A673 (cell line): ENCODE measurements at regions not wholly inside any gene's neighbourhood (a gene's known extent, or its start where the extent isn't known, plus 50 kb on each side); places are given as distances from the start of the nearest gene placed in this dataset.

Source experiments
- EZH2 ChIP-seq: fragments of 200-600 bp; sonication (generic); IDR thresholded peaks from 2 replicates; pipeline ENCODE4 v1.6.1; 2017; ENCODE audit warnings: borderline replicate concordance, low read depth, mild to moderate bottlenecking, mixed read lengths, antibody characterized with exemption, low read length; ENCODE audit not compliant: poor library complexity, severe bottlenecking
- TF ChIP-seq, protein P1 (sequence below): fragments of 300-800, 200-600 bp; sonication (generic); conservative IDR thresholded peaks from 2 replicates; pipeline ENCODE4 v1.5.1; 2017; ENCODE audit warnings: low read depth, mild to moderate bottlenecking, antibody characterized with exemption, low read length, moderate library complexity, mixed read lengths

DNA sequence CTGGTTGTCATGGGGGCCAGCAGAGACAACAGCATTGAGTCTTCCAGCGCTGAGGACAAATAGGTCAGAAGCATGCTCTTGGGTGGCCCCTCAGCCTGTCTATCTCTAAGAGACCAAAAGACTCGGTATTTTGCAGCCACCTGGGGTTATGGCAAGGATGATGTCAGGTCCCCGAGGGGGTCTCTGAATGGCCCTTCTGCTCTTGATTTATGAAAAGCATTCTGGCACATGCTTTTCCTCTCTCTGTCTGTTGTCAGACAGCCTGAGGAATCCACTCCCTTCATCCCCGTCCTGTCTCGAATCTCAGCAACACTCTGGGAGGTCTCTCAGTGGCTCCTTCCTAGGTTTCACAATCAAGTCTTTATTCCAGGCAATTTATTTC lies 156.6 kb upstream of the RGMA start:
- TF ChIP-seq, protein P1, sequence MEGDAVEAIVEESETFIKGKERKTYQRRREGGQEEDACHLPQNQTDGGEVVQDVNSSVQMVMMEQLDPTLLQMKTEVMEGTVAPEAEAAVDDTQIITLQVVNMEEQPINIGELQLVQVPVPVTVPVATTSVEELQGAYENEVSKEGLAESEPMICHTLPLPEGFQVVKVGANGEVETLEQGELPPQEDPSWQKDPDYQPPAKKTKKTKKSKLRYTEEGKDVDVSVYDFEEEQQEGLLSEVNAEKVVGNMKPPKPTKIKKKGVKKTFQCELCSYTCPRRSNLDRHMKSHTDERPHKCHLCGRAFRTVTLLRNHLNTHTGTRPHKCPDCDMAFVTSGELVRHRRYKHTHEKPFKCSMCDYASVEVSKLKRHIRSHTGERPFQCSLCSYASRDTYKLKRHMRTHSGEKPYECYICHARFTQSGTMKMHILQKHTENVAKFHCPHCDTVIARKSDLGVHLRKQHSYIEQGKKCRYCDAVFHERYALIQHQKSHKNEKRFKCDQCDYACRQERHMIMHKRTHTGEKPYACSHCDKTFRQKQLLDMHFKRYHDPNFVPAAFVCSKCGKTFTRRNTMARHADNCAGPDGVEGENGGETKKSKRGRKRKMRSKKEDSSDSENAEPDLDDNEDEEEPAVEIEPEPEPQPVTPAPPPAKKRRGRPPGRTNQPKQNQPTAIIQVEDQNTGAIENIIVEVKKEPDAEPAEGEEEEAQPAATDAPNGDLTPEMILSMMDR: no peak
- no peak for TF ChIP-seq EZH2
